ENCODE measurements at regions not wholly inside any gene's neighbourhood (a gene's known extent, or its start where the extent isn't known, plus 50 kb on each side); places are given as distances from the start of the nearest gene placed in this dataset.
"Not testable (repeated sequence)": the region's sequence is repeated elsewhere in the genome, so short reads cannot be mapped to it uniquely, and the experiment has no call there.

- no peak for DNase-seq (ENCODE audit: low read depth)
These were observed 164.3 kb downstream of the BUB3 start for GRCh38 chr10:123318516-123318915.

- DNase-seq (ENCODE audit: low read depth) = no peak
These were observed 165.9 kb downstream of the BUB3 start for GRCh38 chr10:123320091-123320490.

GRCh38 chr10:123323884-123324283 is 169.7 kb downstream of the BUB3 start:
- DNase-seq (ENCODE audit: low read depth) = no peak

- no peak for DNase-seq (ENCODE audit: low read depth)
These were observed 171.5 kb downstream of the BUB3 start for GRCh38 chr10:123325663-123326190.

- no peak for DNase-seq (ENCODE audit: low read depth)
These were observed 172.5 kb downstream of the BUB3 start for GRCh38 chr10:123326674-123327073.

- DNase-seq (ENCODE audit: low read depth) = no peak
These were observed 173.2 kb downstream of the BUB3 start for GRCh38 chr10:123327450-123327849.

- DNase-seq (ENCODE audit: low read depth) = no peak
These were observed 173.7 kb downstream of the BUB3 start for GRCh38 chr10:123327896-123328295.

GRCh38 chr10:123331438-123331837 is 177.2 kb downstream of the BUB3 start:
- DNase-seq (ENCODE audit: low read depth) = no peak

GRCh38 chr10:123346581-123346980 is 192.4 kb downstream of the BUB3 start:
- no peak for DNase-seq (ENCODE audit: low read depth)

- DNase-seq (ENCODE audit: low read depth) = no peak
These were observed 194.7 kb downstream of the BUB3 start for GRCh38 chr10:123348691-123349572.

GRCh38 chr10:123351715-123352114 is 197.5 kb downstream of the BUB3 start:
- no peak for DNase-seq (ENCODE audit: low read depth)

GRCh38 chr10:123354521-123354920 is 200.3 kb downstream of the BUB3 start:
- DNase-seq (ENCODE audit: low read depth) = no peak

GRCh38 chr10:123355748-123356481 is 201.7 kb downstream of the BUB3 start:
- DNase-seq (ENCODE audit: low read depth) = no peak

GRCh38 chr10:123356799-123357198 is 202.6 kb downstream of the BUB3 start:
- DNase-seq (ENCODE audit: low read depth) = no peak

GRCh38 chr10:123357421-123357930 is 203.3 kb downstream of the BUB3 start:
- DNase-seq (ENCODE audit: low read depth) = no peak

- no peak for DNase-seq (ENCODE audit: low read depth)
These were observed 205.3 kb downstream of the BUB3 start for GRCh38 chr10:123359539-123359938.

GRCh38 chr10:123361832-123362231 is 207.6 kb downstream of the BUB3 start:
- no peak for DNase-seq (ENCODE audit: low read depth)

- DNase-seq (ENCODE audit: low read depth) = no peak
These were observed 213.0 kb downstream of the BUB3 start for GRCh38 chr10:123367195-123367594.

- DNase-seq (ENCODE audit: low read depth) = not testable (repeated sequence)
These were observed 217.4 kb downstream of the BUB3 start for GRCh38 chr10:123371626-123372025.

GRCh38 chr10:123373591-123373990 is 219.4 kb downstream of the BUB3 start:
- DNase-seq (ENCODE audit: low read depth) = no peak

GRCh38 chr10:123375097-123375496 is 220.9 kb downstream of the BUB3 start:
- DNase-seq (ENCODE audit: low read depth) = no peak

GRCh38 chr10:123375738-123376137 is 221.5 kb downstream of the BUB3 start:
- DNase-seq (ENCODE audit: low read depth) = no peak

- DNase-seq (ENCODE audit: low read depth) = no peak
These were observed 223.7 kb downstream of the BUB3 start for GRCh38 chr10:123377883-123378282.

All from stimulated activated CD4-positive, alpha-beta T cell treated with anti-CD3 and anti-CD28 coated beads, Interleukin-2, amount 100 ng/mL, for 4 hours (primary cell).